ENCODE measurements at regions not wholly inside any gene's neighbourhood (a gene's known extent, or its start where the extent isn't known, plus 50 kb on each side); places are given as distances from the start of the nearest gene placed in this dataset.

DNA sequence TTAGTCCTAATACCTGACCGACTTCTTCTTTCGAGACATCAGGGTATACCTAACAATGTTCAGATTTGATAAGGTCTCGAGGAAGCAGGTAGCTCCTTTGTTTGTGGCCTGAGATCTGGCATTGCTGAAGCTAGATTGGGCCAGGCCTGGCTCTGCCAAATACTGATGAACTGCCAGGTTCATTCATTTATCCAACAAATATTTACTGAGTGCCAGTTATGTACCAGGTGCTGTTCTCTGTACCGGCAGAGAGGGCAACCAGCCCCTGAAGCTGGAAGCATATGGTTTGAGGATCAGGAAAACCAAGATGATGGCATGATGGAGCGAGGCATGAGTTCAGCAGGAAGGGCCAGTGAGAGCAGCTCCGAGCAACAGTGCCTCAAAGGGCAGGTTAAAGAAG, 196.2 kb upstream of the NSMCE3 start:
- TF ChIP-seq, protein P1, sequence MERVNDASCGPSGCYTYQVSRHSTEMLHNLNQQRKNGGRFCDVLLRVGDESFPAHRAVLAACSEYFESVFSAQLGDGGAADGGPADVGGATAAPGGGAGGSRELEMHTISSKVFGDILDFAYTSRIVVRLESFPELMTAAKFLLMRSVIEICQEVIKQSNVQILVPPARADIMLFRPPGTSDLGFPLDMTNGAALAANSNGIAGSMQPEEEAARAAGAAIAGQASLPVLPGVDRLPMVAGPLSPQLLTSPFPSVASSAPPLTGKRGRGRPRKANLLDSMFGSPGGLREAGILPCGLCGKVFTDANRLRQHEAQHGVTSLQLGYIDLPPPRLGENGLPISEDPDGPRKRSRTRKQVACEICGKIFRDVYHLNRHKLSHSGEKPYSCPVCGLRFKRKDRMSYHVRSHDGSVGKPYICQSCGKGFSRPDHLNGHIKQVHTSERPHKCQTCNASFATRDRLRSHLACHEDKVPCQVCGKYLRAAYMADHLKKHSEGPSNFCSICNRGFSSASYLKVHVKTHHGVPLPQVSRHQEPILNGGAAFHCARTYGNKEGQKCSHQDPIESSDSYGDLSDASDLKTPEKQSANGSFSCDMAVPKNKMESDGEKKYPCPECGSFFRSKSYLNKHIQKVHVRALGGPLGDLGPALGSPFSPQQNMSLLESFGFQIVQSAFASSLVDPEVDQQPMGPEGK (CRISPR knock-in tag; IDR thresholded peaks at IDR 0.05; ENCODE audit: borderline replicate concordance): no peak
- no peak for TF ChIP-seq ZFP30 (CRISPR knock-in tag; IDR thresholded peaks at IDR 0.05)

All from SK-N-SH treated with all-trans-retinoic acid at 6 μM for 48 hours (cell line).